ENCODE measurements at regions not wholly inside any gene's neighbourhood (a gene's known extent, or its start where the extent isn't known, plus 50 kb on each side); places are given as distances from the start of the nearest gene placed in this dataset.

DNA sequence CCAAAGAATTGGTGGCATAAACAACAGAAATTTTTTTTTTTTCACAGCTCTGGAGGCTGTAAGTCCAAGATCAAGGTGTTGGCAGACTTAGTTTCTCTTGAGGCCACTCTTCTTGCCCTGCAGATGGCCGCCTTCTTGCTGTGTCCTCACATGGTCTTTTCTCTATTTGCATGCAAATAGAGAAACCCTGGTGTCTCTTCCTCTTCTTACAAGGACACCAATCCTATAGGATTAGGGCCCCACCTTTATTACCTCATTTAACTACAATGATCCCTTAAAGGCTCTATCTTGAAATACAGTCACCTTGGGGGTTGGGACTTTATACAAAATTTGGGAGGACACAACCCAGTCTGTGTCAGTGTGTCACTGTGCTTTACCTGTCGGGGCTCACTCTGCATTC, 175.4 kb upstream of the PGRMC2 start:
- no peaks in the 10 kb centered on the region for H3K36me3 ChIP-seq (ENCODE audit: insufficient read depth, low read length)
- H3K4me1 ChIP-seq (ENCODE audit: control insufficient read depth, insufficient read depth, low read length): peaks cover 17% of the 10 kb centered on the region
- H3K9ac ChIP-seq (ENCODE audit: low read depth, low read length): no peak overlapping the region
- H3K9me3 ChIP-seq (replicated peaks; ENCODE audit: low read length): no peaks in the 10 kb centered on the region
- H3K4me2 ChIP-seq (ENCODE audit: low read length): no peak overlapping the region
- no peak overlapping the region for H3K4me3 ChIP-seq (ENCODE audit: low read length)
- H3K27me3 ChIP-seq (ENCODE audit: control insufficient read depth, insufficient read depth, low read length): no peaks in the 10 kb centered on the region

DNA sequence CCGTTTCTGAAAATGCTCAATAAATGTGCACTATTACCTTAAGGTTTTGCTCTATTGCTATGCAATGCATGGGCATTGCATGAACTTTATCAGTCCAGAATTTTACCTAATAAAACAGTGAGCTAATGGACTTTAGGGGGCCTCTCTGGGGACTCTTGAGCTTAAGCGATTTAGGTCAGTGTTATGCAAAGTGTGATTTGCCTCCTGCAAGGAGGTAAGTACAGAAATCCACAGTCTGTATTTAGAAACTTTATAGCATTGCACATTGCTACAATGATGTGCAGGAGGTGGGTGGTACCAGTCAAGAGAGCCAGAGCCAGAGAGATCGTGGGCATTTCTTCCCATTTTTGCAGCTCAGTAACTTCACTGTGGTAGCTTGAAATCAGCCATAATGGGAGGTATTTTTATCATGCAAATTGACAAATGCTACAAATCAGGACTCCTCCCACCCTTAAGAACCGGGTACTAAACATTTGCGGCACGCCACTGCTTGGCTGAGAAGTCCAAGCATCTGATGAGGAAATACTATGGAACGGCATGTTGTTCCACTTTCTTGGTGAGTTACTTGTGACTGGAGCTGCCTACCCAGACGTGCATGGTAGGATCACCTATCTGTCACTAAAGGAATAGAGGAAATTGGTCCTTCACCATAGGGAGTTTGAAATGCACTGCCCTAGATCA, 174.6 kb upstream of the PGRMC2 start:
- no peak overlapping the region for H3K4me3 ChIP-seq (ENCODE audit: low read length)
- H3K27me3 ChIP-seq (ENCODE audit: control insufficient read depth, insufficient read depth, low read length): no peaks in the 10 kb centered on the region
- H3K36me3 ChIP-seq (ENCODE audit: insufficient read depth, low read length): no peaks in the 10 kb centered on the region
- no peak overlapping the region for H3K4me2 ChIP-seq (ENCODE audit: low read length)
- peaks cover 14% of the 10 kb centered on the region for H3K4me1 ChIP-seq (ENCODE audit: control insufficient read depth, insufficient read depth, low read length)
- H3K9me3 ChIP-seq (replicated peaks; ENCODE audit: low read length): no peaks in the 10 kb centered on the region
- no peak overlapping the region for H3K9ac ChIP-seq (ENCODE audit: low read depth, low read length)

DNA sequence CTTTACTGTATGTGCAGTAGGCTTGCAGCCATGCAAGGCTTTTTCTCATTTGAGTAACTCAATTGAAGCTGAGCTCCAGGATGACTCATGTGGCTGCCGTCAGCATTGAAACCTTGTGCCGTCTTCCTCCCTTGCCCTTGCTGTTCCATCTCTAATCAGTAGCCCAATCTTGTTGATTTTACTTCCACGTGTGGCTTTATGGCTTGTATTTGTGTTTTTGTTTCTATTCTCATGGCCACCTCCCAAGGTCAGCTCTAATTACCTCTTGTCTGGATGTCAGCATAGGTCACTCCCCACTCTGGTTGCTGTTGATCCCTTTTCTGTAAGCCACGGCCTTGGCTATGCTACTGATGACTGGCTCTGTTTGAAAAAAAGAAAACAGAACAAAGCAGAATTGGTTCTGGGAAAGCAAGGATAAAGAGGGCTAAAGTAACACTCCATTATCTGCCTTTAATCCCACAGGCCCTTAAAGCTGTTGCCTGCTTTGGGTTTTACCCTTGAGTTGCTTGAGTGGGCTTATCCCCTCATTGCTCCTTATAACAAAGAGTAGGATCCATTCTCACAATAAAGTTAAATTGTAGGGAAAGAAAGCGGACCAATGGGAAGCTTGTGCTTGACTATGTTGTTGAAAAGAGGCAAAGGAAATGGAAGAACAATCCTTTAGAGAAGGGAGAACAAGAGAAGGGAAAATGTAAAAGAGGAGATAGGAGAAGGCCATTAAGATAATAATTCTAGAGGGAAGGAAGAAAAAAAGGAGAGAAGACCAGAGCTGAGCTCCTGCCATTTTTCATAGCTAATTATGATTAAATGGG, 173.9 kb upstream of the PGRMC2 start:
- peak overlapping the region; percentile 22 for H3K4me2 ChIP-seq (ENCODE audit: low read length)
- no peak overlapping the region for H3K4me3 ChIP-seq (ENCODE audit: low read length)
- H3K9ac ChIP-seq (ENCODE audit: low read depth, low read length): peak overlapping the region; percentile 0
- peaks cover 14% of the 10 kb centered on the region for H3K4me1 ChIP-seq (ENCODE audit: control insufficient read depth, insufficient read depth, low read length)
- no peaks in the 10 kb centered on the region for H3K9me3 ChIP-seq (replicated peaks; ENCODE audit: low read length)
- no peaks in the 10 kb centered on the region for H3K36me3 ChIP-seq (ENCODE audit: insufficient read depth, low read length)
- no peaks in the 10 kb centered on the region for H3K27me3 ChIP-seq (ENCODE audit: control insufficient read depth, insufficient read depth, low read length)

DNA sequence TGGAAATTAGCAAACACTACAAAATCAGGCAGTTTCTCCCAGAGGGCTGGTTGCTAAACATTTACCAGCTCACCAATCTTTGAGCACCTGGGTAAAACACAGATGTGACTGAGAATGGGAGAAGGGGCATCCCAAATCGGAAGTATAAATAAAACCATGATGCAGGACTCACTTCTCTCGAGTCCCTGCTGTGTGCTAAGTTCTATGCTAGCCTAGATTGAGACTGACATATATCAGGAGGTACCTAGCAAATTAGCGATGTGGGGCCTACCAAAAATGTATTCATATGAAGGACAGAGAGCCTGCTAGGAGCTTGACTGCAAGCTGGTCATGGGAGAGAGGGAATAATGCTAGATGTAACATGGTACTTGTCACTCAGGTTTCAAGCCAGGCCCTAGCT, 171.9 kb upstream of the PGRMC2 start:
- H3K36me3 ChIP-seq (ENCODE audit: insufficient read depth, low read length): no peaks in the 10 kb centered on the region
- no peaks in the 10 kb centered on the region for H3K27me3 ChIP-seq (ENCODE audit: control insufficient read depth, insufficient read depth, low read length)
- H3K4me1 ChIP-seq (ENCODE audit: control insufficient read depth, insufficient read depth, low read length): peaks cover 24% of the 10 kb centered on the region
- H3K9ac ChIP-seq (ENCODE audit: low read depth, low read length): no peak overlapping the region
- H3K4me2 ChIP-seq (ENCODE audit: low read length): no peak overlapping the region
- H3K4me3 ChIP-seq (ENCODE audit: low read length): no peak overlapping the region
- no peaks in the 10 kb centered on the region for H3K9me3 ChIP-seq (replicated peaks; ENCODE audit: low read length)

DNA sequence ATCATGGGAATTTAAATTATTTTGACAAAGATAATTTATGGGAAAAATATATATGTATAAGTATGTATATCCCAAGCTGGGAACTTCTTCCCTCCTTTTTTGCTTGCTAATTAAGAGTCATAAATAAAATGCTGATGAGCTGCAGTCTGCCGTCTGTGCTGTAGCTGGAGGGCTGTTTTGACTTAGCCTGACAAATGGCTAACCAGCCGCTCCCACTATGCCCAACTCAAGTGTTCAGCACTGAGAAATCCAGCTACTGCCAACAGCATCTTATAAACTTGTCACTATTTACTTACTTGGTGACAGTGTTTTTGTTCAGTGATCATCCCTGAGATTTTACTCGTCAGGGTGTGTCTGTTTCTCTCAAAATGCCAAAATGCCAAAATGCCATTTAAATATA, 171.2 kb upstream of the PGRMC2 start:
- H3K9me3 ChIP-seq (replicated peaks; ENCODE audit: low read length): no peaks in the 10 kb centered on the region
- no peak overlapping the region for H3K4me3 ChIP-seq (ENCODE audit: low read length)
- H3K27me3 ChIP-seq (ENCODE audit: control insufficient read depth, insufficient read depth, low read length): no peaks in the 10 kb centered on the region
- H3K4me1 ChIP-seq (ENCODE audit: control insufficient read depth, insufficient read depth, low read length): peaks cover 30% of the 10 kb centered on the region
- H3K4me2 ChIP-seq (ENCODE audit: low read length): no peak overlapping the region
- H3K9ac ChIP-seq (ENCODE audit: low read depth, low read length): no peak overlapping the region
- no peaks in the 10 kb centered on the region for H3K36me3 ChIP-seq (ENCODE audit: insufficient read depth, low read length)

DNA sequence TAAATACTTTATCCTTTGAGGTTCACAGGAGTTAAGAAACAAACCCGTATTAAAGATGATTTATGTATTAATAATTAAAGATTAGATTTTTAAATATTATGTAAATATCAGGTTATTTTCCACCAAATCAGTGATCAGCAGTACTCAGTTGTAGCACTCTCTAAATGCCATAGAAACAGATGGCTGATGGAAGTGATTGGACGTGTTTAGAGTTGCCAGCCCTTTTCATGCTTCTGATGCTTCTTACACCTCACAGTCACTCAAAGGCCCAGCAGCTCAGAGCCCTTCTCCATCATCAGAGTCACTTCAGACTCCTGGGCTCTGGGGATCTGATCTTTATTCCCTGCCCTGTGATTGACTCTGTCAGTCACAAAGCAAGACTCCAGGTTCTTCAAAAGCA, 170.1 kb upstream of the PGRMC2 start:
- Histone ChIP-seq H3K9ac (ENCODE audit: low read depth, low read length) (no peak overlapping the region), H3K4me3 (ENCODE audit: low read length) (no peak overlapping the region), H3K27me3 (ENCODE audit: control insufficient read depth, insufficient read depth, low read length) (no peaks in the 10 kb centered on the region), H3K4me1 (ENCODE audit: control insufficient read depth, insufficient read depth, low read length) (peaks cover 32% of the 10 kb centered on the region), H3K4me2 (ENCODE audit: low read length) (no peak overlapping the region), H3K9me3 (replicated peaks; ENCODE audit: low read length) (no peaks in the 10 kb centered on the region), H3K36me3 (ENCODE audit: insufficient read depth, low read length) (no peaks in the 10 kb centered on the region)

DNA sequence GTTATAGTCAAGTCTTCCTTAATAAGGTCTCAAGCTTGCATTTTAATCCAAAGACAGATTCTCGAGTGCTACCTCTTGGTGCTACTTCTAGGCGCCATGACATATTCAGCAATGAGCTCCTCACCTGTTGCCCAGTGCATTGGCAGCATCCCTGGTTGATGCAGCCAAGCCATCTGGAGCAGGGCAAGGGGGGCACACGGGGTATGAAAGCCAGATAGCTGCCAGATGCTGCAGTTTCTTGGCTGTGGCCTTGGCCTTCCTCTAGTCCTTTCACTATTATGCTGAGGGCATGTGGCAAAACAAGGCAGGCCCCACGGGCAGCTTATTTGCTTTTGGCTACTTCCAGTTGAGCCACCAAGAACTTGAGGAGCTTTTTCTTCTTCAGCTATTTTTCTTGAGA, 168.6 kb upstream of the PGRMC2 start:
- Histone ChIP-seq H3K4me2 (ENCODE audit: low read length) (no peak overlapping the region), H3K9ac (ENCODE audit: low read depth, low read length) (no peak overlapping the region), H3K4me3 (ENCODE audit: low read length) (no peak overlapping the region), H3K36me3 (ENCODE audit: insufficient read depth, low read length) (no peaks in the 10 kb centered on the region), H3K27me3 (ENCODE audit: control insufficient read depth, insufficient read depth, low read length) (no peaks in the 10 kb centered on the region), H3K9me3 (replicated peaks; ENCODE audit: low read length) (no peaks in the 10 kb centered on the region), H3K4me1 (ENCODE audit: control insufficient read depth, insufficient read depth, low read length) (peaks cover 24% of the 10 kb centered on the region)

DNA sequence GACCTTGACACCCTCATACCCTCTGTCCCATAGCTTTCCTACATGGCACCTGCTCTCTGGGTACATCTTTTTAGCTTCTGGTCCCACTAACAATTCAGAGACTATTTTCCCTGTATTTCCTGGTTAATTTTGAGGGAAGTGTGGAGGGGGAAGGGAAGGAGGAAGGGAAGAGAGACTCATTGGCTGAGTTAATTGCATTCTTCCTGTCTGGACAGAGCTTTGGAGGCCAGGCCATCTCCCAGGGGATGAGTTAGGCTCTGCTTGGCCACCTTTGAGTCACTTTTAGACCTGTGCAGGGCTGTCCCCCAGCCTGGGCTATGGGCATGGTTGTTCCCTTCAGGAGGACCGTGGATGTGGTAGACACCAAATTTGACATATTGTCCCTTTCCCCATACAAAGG, 167.9 kb upstream of the PGRMC2 start:
- H3K4me3 ChIP-seq (ENCODE audit: low read length): no peak overlapping the region
- H3K9me3 ChIP-seq (replicated peaks; ENCODE audit: low read length): no peaks in the 10 kb centered on the region
- H3K4me1 ChIP-seq (ENCODE audit: control insufficient read depth, insufficient read depth, low read length): peaks cover 22% of the 10 kb centered on the region
- H3K4me2 ChIP-seq (ENCODE audit: low read length): peak overlapping the region; percentile 58
- peak overlapping the region; percentile 49 for H3K9ac ChIP-seq (ENCODE audit: low read depth, low read length)
- H3K36me3 ChIP-seq (ENCODE audit: insufficient read depth, low read length): no peaks in the 10 kb centered on the region
- H3K27me3 ChIP-seq (ENCODE audit: control insufficient read depth, insufficient read depth, low read length): no peaks in the 10 kb centered on the region

DNA sequence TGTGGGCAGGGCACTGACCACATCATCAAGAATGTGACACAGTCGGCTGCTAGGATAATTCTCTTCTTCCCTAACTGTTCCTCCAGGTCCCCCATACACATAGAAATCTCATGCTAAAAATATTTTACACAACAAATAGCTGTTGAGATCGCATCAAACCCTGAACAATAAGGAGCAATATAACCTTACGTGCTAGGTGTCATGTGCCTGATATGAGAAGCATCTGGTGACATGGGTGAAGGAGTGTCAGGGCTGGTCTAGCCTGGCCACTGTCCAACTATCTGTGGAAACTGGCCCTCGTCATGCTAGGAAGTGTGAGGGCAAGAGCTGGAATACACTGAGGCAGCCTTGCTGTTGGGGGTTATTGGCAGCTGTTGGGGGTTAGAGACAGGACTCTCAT, 167.3 kb upstream of the PGRMC2 start:
- peak overlapping the region; percentile 14 for H3K4me3 ChIP-seq (ENCODE audit: low read length)
- H3K36me3 ChIP-seq (ENCODE audit: insufficient read depth, low read length): no peaks in the 10 kb centered on the region
- H3K4me2 ChIP-seq (ENCODE audit: low read length): peak overlapping the region; percentile 58
- peak overlapping the region; percentile 49 for H3K9ac ChIP-seq (ENCODE audit: low read depth, low read length)
- H3K27me3 ChIP-seq (ENCODE audit: control insufficient read depth, insufficient read depth, low read length): no peaks in the 10 kb centered on the region
- no peaks in the 10 kb centered on the region for H3K9me3 ChIP-seq (replicated peaks; ENCODE audit: low read length)
- peaks cover 24% of the 10 kb centered on the region for H3K4me1 ChIP-seq (ENCODE audit: control insufficient read depth, insufficient read depth, low read length)

DNA sequence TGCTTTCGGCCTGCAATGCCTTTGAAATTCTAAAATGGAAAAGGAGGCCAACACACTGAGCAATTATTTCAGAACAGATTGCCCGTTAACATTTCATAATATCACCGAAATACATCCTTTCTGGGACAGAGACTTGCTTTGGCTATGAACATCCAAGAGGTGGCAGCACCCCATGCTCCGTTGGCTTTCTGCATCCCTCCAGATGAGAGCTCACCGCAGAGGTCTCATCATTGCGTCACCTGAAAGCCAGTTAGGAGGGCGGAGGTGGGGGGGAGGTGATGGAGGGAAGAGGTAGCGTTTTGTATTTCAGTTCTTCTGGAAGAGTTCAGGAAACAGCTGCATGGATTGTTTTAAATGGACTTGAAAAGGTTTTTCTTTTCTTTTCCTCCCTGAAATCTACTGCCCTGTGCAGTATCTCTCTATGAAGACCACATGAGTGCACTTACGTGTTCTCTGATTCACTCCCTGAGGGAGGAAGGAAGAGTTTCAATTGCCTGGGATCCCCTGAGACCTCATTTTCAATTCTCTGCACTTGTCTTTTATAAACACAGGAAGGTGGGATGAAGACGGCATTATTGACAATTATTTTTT, 166.8 kb upstream of the PGRMC2 start:
- Histone ChIP-seq H3K4me3 (ENCODE audit: low read length) (peak overlapping the region; percentile 14), H3K4me1 (ENCODE audit: control insufficient read depth, insufficient read depth, low read length) (peaks cover 24% of the 10 kb centered on the region), H3K4me2 (ENCODE audit: low read length) (peak overlapping the region; percentile 58), H3K36me3 (ENCODE audit: insufficient read depth, low read length) (no peaks in the 10 kb centered on the region), H3K27me3 (ENCODE audit: control insufficient read depth, insufficient read depth, low read length) (no peaks in the 10 kb centered on the region), H3K9me3 (replicated peaks; ENCODE audit: low read length) (no peaks in the 10 kb centered on the region), H3K9ac (ENCODE audit: low read depth, low read length) (peak overlapping the region; percentile 49)

DNA sequence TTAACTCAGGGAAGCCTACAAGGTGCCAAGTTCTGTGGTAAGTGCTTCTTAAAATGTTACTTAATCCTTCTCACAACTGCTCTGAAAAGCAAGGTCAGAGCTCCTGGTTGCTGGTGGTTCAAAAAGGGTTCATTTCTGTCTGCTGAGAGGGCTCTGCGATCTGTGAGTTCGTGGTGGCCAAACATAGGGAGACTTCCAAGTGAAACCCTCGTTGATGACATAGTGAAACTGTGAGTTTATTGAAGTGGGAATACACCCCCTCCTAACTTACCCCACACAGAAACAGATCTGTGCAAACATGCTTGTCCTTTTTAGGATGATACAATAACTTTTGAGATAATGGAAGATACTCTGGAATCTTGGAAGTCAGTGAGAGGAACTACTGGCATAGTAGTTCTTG, 164.8 kb upstream of the PGRMC2 start:
- Histone ChIP-seq H3K9me3 (replicated peaks; ENCODE audit: low read length) (no peaks in the 10 kb centered on the region), H3K4me3 (ENCODE audit: low read length) (no peak overlapping the region), H3K27me3 (ENCODE audit: control insufficient read depth, insufficient read depth, low read length) (no peaks in the 10 kb centered on the region), H3K4me2 (ENCODE audit: low read length) (no peak overlapping the region), H3K9ac (ENCODE audit: low read depth, low read length) (no peak overlapping the region), H3K36me3 (ENCODE audit: insufficient read depth, low read length) (no peaks in the 10 kb centered on the region), H3K4me1 (ENCODE audit: control insufficient read depth, insufficient read depth, low read length) (peaks cover 24% of the 10 kb centered on the region)
